ENCODE measurements at regions not wholly inside any gene's neighbourhood (a gene's known extent, or its start where the extent isn't known, plus 50 kb on each side); places are given as distances from the start of the nearest gene placed in this dataset.

DNA sequence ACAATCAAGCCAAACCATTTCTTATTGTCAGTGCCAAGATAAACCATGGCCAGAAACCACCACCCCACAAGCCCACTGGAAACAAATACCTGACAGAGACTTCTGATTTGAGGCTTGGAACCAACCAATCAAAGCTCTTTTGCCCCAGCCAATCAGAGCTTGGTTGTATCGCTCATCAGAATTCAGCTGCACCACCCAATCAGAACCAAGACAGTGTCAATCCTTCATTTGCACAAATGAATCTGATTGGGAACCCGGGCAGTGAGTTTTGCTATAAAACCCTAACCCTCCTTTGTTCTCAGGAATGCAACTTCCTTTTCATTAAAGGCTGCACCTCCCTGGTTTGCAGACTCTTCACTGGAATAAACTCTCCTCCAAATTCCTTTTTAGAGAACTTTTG lies 87.4 kb downstream of the ELAPOR2 start:
- DNase-seq: no peak

DNA sequence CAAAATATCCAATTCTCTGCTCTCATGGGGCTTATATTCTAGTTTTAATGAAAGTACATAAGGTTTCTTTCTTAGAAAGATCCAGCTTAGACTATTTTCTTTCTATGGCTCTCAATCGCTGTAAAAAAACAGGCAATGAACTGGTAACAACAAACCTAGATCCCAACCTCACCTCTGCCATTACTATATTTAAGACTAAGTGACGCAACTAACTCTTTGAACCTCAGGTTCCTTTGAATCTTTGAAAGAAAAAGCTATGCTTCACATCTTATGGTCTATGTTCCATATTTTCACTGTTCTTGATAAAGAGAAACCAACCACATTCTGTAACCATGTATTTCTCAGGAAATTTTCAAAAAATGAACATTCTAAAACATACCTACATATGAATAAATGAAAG lies 88.5 kb downstream of the ELAPOR2 start:
- DNase-seq: no peak

DNA sequence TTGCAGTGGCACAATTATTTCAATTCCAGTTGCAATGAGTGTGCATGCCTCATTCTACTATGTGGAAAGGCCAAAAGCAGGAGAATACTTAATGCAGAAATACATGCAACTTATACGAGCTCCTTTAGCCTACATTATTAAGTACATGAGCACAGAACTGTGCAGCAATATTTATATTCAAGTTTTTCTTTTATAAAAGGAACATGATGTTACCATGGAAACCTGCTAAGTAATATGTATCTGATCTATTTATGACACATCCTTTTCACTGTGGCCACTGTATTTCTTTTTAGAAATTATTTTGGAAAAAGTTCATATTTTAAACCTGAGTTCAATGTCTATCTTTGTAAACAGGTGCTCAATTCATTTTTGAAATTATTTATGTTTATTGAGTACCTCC lies 88.9 kb downstream of the ELAPOR2 start:
- no peak for DNase-seq

DNA sequence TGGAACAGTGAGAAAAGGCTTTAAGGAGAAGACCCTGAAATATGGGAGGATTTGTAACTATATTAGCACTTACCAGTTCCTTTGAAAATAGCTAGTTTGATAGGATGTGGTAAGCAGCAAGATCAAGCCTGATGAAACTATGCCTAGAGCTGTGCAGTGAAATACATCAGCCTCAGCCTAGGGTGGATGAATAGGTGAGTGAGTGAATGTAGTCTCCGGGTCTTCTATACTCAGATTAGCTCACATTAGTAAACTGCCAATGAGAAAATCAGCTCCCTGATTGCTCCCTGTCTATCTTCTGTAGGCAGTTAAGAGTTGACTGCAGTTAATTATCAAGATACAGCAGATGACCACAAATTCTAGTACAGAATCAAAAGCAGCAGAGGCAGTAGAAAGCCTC lies 89.6 kb downstream of the ELAPOR2 start:
- DNase-seq: no peak

DNA sequence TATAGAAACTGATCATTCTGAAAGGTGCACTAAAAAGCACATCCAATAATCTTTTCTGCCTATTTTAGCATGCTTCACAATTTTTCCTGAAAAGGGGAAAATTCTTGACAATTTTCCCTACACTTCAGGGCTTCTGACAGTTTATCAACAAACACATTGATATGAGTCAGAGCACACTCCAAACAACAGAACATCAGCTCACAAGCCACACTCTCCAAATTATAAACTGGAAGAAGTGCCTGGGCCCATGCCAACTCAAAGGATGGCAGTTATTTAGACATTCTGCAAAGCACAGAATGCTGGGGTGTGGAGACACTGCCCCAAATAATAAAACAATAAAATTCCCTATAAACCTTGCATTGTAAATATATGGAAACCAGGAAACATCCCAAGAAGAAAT lies 90.8 kb downstream of the ELAPOR2 start:
- DNase-seq: no peak

DNA sequence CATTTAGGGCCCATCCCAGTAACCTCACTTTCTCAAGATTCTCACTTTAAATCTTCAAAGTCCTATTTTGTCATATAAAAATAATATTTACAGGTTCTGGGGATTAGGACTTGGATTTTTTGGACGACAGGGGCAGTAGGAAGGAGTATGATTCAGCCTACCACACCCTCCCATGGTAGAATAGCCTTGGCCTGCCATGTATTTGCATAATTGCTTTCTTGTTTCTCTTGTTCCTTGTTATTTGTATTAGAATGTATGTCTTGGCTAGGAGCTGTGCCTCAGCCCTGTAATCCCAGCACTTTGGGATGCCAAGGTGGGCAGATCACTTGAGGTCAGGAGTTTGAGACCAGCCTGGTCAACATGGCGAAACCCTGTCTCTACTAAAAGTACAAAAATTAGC lies 92.5 kb downstream of the ELAPOR2 start:
- no peak for DNase-seq

DNA sequence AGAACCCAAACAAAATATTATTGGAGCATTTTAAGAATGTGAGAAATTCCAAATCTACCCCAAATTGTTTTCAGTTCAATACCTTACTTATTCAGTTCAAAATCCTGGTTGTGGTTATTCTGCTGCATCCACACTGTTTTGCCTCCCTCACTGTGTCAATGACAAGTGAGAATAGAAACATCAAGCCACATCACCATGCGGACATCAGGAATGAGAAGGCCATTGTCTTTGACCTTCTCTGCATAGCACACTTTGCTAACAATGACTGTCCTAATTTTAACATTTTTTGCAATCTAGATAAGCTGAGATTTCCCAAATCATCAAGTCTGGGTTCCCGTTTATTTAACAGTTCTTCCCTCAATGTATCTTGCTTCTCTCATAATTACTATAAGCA lies 93.7 kb downstream of the ELAPOR2 start:
- DNase-seq: no peak

DNA sequence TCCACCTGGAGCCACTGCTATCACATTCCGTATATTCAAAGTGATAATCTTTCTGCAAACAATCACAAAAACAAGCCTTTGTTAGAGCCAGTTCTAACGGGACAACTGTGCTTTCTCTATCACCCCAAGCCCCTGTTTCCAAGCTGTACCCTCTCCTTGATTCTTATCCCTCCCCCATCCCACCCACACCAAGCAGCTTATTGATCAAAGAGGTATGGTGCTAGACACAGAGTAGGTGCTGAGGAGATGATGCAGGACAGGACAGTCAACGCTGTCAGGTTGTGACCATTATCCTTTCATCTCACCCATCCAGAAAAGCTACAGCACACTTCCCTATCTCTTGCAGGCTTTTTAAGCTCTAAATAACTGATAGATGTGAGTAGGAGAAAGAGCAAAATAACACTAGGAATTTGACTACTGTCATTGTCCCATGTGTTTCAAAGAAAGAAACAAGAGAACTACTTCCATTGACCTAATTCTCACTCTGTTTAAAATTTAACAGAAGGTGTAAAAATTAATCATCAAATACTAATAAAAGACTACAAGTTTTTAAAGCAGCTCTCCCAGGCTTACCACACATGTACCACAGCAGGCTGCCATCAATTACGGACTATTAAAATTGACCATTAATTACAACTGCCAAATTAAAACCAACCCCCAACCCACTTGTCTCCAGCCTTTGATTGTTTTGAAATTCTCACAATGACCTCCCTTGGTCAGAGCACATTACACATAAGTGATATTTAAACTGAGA lies 94.3 kb downstream of the ELAPOR2 start:
- DNase-seq: no peak

DNA sequence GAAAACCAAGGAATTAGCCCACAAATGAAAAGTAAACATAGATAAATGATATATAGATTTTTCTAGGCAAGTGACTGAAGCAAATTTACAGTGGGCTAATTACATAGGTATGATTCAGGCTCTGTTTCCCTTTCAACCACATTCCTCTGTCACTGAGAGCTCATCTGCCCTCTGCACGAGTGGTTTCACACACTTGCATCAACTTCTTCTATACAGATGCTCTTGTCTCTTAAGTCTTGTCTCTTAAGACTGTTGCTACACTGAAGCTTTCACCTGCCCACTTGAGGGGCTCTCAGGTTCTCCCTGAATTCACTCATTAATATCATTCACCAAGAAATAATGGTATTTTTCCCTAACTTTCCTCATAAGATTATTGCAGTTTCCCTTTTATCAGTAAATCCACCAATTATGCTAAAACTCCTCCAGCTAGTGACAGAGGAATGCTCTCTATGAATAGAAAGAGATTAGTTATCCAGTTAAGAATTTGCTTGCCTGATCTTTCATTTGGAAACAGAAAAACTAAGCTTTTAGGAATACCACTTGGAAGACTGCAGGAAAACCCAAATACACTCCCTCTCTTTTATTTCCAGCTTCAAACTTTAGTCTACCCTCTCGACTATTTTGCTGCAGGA lies 95.7 kb downstream of the ELAPOR2 start:
- no peak for DNase-seq

DNA sequence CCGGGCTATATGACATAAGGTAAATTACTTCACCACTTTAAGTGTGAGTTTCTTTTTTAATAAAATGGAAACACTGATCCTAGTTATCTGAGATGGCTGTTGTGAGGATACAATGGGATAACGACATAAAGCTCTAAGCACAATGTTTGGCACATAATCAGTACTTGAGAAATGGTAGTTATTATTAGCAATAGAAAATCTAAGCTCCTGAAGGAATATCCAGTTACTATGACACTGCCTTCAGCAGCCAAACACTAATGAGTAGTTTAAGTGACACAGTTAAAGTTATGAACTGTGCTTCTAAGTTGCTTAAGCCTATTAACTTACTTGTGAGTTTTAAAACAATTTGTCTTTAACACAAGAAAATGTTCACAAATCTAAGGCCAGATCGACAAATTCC lies 96.8 kb downstream of the ELAPOR2 start:
- no peak for DNase-seq

DNA sequence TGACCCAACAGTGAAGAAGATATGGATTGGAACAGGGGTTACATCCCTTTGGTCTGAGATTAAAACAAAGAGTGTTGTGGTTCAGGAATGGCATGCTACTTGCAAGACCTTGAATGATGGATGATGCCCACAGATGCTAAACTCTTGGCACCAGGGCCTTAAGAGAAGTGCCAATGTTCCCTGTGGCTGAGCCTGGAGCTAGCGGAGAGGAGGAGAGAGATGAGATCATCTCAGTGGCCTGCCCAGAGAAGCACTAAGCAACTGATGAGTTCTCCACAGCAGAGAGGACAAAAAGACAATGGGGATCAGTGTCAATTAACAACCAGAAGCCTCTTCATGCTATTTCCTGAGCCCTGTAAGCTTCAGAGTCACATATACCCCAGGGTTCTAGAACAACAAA lies 97.8 kb downstream of the ELAPOR2 start:
- no peak for DNase-seq

DNA sequence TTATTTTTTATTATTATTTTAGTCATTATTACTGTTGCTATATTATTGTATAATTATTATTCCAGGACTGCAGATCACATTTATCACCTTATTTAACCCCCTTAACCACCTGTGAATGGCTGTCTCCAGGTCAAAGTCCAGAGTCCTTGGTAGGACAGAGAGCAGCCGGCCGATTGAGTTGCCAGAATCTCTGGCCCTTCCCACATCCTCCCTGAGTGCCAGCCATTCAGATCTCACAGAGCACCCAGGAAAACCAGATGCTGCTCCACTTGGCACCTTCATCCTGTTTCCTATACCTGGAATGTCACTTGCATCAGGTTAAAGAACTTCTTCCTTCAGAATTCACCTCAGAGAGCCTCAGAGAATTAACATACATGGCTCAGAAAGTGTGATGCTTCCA lies 101.1 kb downstream of the ELAPOR2 start:
- DNase-seq: no peak

DNA sequence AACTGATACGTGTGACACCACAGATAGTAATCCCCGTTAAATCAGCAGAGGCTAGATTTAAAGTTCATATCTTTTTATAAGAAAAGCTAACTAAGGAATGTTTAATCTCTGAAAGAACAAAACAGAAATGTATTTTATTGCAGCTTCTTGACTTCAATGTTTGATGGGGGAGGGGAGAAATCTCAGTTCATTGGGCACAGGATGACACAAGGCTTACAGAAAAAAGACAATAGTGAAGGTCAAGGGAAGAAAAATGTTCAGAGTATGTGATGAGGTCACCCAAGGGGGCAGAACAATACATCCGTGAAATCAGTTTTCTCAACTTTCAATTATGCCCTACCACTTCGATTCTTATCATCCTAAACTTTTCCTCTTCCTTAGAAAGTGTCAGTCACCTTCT lies 102.9 kb downstream of the ELAPOR2 start:
- DNase-seq: no peak

DNA sequence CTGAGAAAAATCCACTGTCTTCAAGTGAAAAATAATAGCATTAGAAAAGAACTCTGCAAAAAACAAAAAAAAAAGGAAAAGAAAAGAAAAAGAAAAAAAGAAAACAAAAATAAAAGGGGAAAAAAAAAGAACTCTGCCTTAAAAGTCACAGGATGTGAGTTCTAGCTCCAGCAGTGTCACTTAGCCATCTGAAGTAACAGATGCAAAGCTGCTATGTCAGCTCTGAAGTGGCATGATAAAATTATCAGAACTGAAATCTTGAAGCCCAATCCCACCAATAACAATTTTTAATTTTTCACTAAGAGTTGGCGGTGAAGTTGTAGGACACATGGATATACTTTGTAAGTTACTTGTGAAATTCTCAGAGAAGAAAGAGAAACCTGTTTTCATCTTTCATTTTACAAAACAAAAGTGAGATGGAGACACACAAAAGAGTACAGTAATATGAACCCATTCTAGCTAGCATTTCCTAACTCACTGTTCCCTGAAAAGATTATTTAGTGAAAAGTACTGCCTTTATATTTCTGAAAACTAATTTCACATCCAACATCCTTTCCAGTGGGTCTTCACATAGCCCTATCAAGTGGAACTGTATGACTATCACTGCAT lies 103.5 kb downstream of the ELAPOR2 start:
- DNase-seq: no peak

DNA sequence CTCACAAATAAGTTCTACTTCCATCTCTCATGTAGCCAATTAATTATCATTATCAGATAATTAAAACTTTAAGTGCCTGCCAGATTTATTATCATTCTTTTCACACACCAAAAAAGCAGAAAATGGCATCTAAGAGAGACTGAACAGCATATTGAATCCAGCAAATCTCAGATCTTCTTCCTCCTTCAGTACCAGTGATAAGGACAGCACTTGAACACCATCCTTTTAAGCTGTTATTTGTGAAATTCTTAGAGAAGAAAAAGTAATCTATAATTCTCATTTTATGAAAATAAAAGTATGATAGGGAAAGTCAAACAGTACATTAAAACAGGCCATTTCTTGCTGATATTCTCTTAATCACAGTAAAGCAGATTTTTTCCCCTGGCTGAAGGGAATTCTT lies 104.5 kb downstream of the ELAPOR2 start:
- no peak for DNase-seq

DNA sequence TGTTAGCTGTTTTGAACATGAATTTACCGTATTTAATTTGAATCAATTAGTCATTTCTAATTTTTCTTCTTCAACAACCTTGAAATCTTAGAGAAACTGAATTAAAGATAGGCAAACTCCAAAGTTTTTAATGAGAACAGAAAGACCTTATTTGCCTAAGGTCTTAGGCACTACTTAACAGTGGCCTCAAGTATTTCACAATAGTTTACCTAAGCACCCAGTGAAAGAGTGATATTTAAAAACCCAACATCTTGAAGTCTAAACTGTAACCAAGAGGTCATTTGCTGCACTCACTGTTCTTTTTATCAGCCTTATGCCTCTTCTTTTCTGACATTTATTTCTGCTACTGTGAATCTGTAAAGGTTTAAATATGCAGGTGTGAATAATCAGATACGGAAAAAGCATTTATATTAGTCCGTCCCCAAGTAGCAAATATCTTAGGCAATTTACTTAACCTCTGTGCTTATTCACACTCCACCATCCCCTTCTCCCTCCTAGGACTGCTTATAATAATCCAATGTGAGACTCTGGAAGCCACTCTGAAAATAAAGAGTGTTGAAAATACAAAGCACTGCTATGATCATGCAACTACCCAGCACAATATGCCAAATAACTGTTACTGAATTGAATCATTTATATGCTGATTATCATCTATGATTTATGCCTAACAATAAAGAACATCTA lies 105.7 kb downstream of the ELAPOR2 start:
- DNase-seq: no peak

DNA sequence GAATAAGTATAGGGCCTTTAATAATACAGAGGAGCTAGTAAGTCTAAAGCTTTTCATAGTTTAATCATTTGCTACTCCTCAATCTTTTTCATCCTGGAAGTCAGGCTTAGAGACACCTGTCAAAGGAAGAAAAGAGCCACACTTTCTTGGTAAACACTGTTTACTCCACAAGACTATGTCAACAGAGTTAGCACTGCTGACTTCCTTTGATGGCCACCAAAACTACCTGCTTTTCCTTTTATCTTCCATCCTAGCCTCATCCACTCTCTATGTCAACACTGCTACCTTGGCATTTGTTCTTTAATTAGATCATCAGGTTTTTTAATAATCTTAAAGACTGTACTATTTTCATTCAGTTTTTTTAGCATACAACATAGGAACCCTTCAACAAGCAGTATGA lies 106.2 kb downstream of the ELAPOR2 start:
- DNase-seq: no peak

DNA sequence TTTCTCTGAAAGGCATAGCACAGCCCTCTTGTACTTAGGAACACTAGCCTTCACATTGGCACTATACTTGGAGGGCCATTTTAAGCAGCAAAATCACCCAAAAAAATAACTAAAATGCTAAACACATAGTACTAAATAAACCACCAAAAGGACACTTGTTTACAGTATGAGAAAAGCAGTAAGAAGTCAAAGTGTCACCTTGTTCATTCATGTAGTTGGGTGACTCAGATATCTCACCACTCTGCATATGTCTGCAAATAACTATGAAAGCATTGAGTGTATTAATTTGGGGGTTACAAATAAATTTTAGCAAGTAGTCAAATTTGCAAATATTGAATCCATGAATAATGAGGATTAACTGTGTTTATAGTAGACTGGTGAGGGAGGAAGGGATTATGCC lies 107.6 kb downstream of the ELAPOR2 start:
- no peak for DNase-seq

DNA sequence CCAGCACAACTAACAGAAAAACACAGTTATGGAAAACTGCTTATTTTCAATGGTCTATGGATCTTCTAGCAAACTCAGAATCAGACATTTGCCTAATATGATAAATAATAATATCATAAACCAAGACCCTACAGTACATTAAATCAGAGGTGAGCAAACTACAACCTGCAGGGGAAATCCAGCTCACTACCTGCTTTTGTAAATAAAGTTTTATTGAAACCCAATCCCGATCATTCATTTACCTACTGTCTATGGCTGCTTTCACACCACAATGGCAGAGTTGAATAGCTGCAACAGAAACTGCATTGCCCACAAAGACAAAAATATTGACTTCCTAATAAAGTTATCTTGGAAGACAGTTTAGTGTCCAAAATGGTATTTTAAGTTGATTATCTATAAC lies 108.5 kb downstream of the ELAPOR2 start:
- no peak for DNase-seq

DNA sequence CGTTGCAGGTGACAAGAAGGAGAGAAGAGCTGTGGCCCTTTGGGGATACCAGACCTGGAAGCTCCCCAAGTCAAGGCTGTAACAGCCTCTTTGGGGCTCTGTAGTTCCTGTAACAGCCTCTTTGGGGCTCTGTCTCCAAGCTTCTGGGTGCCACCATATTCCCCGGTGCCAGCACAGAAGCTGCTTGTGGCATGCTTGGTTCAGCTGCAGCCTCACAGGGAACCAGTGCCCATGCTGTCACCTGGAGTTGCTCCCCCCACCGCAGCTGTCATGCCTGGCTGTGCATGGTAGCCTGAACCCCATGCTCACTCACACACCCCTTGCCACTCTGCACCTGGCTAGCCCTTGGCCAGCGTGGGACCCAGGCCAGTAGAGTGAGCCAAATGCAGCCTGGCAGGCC lies 109.1 kb downstream of the ELAPOR2 start:
- DNase-seq: no peak

DNA sequence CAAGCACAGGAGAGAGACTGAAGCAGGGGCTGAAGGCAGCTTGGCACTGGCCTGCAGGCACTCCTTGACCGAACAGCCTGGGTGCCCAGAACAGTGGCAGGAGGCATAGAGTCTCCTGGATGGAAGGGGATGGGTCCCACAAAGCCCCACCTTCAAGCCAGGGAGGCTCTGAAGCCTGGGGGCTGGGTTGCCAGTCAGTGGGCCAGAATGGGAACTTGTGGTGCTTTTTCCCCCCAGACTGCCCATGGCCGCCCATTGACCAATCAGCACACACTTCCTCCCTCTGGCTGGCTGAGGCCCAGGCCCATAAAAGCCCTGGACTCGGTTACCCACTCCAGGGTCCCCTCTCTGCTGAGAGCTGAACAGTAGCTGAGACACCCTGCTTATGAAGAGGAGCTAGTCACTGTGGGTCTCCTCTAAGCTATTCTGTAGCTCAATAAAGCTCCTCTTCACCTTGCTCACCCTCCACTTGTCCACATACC lies 109.6 kb downstream of the ELAPOR2 start:
- no peak for DNase-seq

DNA sequence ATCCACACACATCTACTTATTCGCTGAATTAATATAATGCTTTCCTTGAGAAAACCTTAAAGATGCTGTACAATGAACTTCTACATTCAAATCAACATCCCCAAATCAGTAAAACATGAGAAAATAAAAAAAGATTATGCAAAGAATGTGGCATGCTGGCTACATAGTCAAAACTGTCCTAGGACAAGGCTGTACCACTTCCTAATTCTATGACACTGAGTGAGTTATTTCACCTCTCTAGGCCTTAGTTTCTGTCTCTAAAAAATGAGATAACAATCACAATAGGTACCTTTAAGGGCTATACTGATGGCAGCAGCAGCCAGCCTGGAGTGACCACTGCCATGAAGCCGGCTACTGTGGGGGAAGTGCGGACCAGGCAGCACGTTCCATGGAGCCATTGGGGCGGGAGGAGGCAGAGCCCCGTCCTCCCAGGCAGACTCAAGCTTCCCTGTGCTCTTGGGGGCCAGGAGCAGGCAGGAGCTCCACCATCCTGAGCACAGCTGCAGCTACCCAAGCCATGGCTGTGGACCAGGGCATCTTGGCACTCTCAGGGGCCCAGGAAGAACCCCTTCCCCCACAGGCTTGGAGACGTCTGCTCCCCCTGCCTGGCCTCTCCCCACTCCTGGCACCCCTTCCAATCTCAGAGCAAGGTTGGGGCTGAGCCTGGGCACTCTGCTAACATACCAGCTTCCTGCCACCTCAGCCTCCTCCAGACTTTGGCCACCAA lies 110.2 kb downstream of the ELAPOR2 start:
- DNase-seq: no peak
